NCI-H1092 treated with DMSO at 0.1 percent for 48 hours (cell line): ENCODE measurements at regions not wholly inside any gene's neighbourhood (a gene's known extent, or its start where the extent isn't known, plus 50 kb on each side); places are given as distances from the start of the nearest gene placed in this dataset.

Experiments
- DNase-seq: peaks from one replicate; lab custom pipeline; 2025; lab: John Stamatoyannopoulos, UW

GRCh38 chr13:58190577-58190976 lies 559.0 kb downstream of the PCDH17 start:
- DNase-seq, result no peak

GRCh38 chr13:58191754-58192153 lies 560.2 kb downstream of the PCDH17 start:
- DNase-seq, result no peak

DNA sequence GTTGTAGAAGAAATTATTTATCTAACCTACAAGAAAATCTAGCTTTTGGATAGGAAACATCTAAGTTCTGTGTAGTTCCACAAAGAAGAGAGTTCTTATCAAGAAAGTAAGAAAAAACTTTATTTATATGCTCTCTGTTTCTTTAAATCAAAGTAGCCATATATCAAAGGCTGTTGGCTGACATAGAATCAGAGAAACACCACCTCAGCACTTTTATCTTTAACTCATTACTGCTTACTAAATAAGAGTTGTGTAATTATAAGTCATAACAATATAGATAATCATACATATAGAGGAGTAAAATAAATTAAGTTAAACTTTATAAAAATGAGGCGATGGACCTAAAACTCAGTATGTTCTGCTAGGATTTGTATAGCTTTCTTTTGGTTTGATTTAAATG lies 570.6 kb downstream of the PCDH17 start:
- DNase-seq, result no peak

GRCh38 chr13:58207501-58207900 lies 576.0 kb downstream of the PCDH17 start:
- no peak for DNase-seq

GRCh38 chr13:58235454-58235853 lies 603.9 kb downstream of the PCDH17 start:
- no peak for DNase-seq

GRCh38 chr13:58238972-58239773 lies 607.6 kb downstream of the PCDH17 start:
- no peak for DNase-seq

DNA sequence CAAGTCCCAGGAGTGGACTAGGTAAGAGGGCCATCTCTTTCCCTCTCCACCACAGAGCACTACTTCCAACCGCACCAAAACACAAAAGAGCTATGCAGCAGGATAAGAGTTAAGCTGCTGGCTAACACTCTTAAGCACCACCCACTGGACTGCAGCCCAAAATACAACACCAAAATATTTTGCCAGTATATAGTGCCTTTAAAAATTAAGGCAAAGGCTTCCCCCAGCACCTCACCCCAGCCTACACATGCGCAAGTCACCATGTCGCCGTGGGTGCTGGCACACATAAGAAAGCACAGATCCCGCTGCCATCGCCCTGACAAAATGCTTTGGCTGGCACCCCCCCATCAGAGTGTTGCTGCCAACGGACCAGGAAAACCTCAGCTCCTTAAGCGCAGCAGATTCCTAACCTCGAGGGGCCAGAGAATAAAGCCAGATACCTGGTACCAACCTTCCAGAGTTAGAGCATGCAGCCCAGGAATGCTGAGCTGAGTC lies 608.3 kb downstream of the PCDH17 start:
- no peak for DNase-seq

- no peak for DNase-seq
Observed at GRCh38 chr13:58247080-58247479, 615.5 kb downstream of the PCDH17 start.

DNA sequence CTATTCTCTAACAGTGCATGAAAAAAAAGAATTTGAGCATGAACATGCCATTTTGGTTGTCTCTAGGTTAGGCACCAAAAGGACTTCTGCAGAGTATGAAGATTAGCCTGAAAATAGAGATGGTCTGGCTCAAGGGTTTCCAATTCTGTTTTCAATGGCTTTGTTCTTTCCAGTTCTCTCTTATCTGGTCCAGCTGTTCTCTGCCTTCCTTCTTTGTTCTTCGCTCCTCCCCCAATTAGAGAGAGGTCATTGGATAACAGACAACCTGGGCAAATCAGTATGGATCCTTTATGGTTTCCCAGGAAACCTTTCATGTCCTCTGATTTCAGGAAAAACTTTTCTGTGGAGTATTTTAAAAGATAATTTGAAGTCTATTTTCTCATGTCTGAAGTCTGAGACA lies 623.4 kb downstream of the PCDH17 start:
- no peak for DNase-seq

- DNase-seq, result no peak
Observed at GRCh38 chr13:58266271-58266670, 634.7 kb downstream of the PCDH17 start.

GRCh38 chr13:58298556-58299135 lies 667.1 kb downstream of the PCDH17 start:
- no peak for DNase-seq

GRCh38 chr13:58300224-58300623 lies 668.7 kb downstream of the PCDH17 start:
- DNase-seq, result no peak

GRCh38 chr13:58300974-58301681 lies 669.6 kb downstream of the PCDH17 start:
- DNase-seq, result peak; percentile 15

DNA sequence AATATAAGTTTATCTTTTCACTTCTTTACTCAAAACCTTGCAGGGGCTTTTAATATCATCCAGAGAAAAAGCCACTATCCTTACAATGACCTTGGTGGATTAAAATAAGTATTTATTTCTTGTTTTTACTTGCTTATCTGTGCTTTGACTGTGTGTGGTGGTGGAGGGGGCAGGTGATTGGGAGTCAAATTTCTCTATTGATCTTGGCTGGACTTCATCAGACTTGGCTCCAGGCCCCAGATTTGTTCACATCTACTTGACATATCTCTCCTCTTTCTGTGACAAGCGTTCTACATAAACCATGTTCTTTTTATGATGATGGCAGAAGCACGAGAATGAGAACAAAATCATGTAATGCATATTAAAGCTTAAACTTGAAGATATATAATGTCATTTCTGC lies 670.8 kb downstream of the PCDH17 start:
- peak; percentile 61 for DNase-seq

DNA sequence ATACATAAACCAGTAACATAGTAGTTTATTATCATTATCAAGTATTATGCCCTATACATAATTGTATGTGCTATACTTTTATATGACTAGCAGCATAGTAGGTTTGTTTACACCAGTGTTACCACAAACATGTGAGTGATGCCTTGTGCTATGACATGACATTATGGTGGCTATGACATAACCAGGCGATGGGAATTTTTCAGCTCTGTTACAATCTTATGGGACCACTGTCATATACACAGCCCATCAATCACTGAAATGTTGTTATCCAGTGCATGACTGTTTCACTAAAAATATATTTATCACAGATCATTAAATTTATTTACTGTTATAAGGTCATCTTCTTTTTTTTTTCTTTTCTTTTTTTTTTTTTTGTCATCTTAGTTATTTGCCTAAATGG lies 674.5 kb downstream of the PCDH17 start:
- DNase-seq, result no peak

- DNase-seq, result no peak
Observed at GRCh38 chr13:58313219-58313618, 681.7 kb downstream of the PCDH17 start.

DNA sequence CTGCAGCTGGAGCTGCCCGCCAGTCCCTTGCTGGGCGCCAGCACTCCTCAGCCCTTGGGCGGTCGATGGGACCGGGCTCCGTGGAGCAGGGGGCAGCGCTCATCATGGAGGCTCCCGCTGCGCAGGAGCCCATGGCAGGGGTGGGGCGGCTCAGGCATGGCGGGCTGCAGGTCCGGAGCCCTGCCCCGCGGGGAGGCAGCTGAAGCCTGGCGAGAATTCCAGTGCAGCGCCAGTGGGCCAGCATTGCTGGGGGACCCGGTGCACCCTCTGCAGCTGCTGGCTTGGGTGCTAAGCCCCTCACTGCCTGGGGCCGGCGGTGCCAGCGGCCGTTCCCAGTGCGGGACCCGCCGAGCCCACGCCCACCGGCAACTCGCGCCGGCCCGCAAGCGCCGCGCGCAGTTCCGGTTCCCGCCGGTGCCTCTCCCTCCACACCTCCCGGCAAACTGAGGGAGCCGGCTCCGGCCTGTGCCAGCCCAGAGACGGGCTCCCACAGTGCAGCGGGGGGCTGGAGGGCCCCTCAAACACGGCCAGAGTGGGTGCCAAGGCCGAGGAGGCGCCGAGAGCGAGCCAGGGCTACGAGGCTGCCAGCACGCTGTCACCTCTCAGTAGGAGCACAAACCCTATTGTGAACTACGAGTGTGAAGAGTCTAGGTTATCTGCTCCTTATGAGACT lies 687.1 kb downstream of the PCDH17 start:
- no peak for DNase-seq

- DNase-seq, result no peak
Observed at GRCh38 chr13:58324161-58324560, 692.6 kb downstream of the PCDH17 start.

DNA sequence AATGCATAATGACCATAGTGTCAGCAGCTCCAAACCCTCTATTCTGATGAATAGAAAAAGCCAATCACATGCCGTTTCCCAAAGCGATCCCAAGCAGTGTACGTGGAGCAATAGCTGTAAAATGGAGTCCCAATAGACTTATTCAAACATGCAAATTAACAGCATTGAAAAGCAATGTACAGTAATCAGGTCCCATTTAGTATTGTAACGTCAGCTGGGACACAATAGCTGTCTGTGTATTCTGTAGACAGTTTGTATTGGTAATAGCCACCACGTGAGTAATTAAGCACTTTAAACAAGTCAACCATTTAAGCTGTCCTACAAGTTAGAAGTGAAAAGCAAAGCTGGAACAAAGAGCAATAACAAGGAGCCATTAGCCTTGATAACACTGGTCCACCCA lies 698.2 kb downstream of the PCDH17 start:
- no peak for DNase-seq

DNA sequence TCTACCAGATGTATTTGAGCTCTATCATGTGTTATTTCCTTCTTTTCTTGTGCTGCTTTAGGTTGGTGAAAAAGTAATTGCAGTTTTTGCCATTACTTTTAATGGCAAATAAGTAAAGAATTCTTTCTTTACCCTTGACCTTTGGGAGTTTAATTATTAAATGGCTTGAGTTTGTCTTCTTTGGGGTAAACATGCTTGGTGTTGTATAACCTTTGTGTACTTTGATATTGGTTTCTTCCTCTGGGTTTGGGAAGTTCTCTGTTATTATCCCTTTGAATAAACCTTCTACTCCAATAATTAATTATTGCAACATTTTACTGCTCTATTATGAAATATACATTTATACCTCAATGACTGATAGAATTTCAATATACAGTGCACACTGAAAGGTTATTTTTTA lies 709.4 kb downstream of the PCDH17 start:
- DNase-seq, result no peak

GRCh38 chr13:58341318-58341717 lies 709.8 kb downstream of the PCDH17 start:
- no peak for DNase-seq

GRCh38 chr13:58343076-58343475 lies 711.5 kb downstream of the PCDH17 start:
- no peak for DNase-seq
